PC-9 (cell line): ENCODE measurements at regions not wholly inside any gene's neighbourhood (a gene's known extent, or its start where the extent isn't known, plus 50 kb on each side); places are given as distances from the start of the nearest gene placed in this dataset.

ENCODE experiments used
- BruUV-seq: library from RNA; stranded (reverse); fragments of 400-500 nt; replicated peaks from 2 replicates; lab custom pipeline; 2021; lab: Mats Ljungman, UMichigan
- CTCF ChIA-PET: fragments of 300-600 bp; sonication (Branson Sonifier 250); formaldehyde crosslinking; loops from one replicate; lab custom pipeline; 2022; ENCODE audit warnings: antibody characterized with exemption; lab: Charles Lee
- POLR2A ChIA-PET: fragments of 300-600 bp; sonication (Branson Sonifier 250); formaldehyde crosslinking; loops from one replicate; lab custom pipeline; 2022; ENCODE audit warnings: antibody characterized with exemption; ENCODE audit not compliant: unreplicated experiment; lab: Charles Lee
- DNase-seq, 2 experiments: peaks; one replicate each; pipeline versions ENCODE4 v3.0.0 to v3.0.0-alpha.2; 2015 to 2022; ENCODE audit warnings: mixed read lengths in 1 of 2
- H2AFZ ChIP-seq: fragments of 200-600 bp; sonication (generic); 2 replicates; pipeline ENCODE4 v1.8.1; 2017; ENCODE audit warnings: antibody characterized with exemption
- H3F3A ChIP-seq: fragments of 200-600 bp; sonication (generic); 2 replicates; pipeline ENCODE4 v1.8.1; 2017; ENCODE audit warnings: antibody characterized with exemption, mild to moderate bottlenecking, low read depth; ENCODE audit not compliant: insufficient read depth
- H3K27ac ChIP-seq: fragments of 200-600 bp; sonication (generic); 2 replicates; pipeline ENCODE4 v1.6.1; 2016; ENCODE audit warnings: mixed run types
- H3K27me3 ChIP-seq: fragments of 200-600 bp; sonication (generic); 2 replicates; pipeline ENCODE4 v1.6.1; 2016; ENCODE audit warnings: low read depth, mixed run types; ENCODE audit not compliant: insufficient read depth
- H3K36me3 ChIP-seq: fragments of 200-600 bp; sonication (generic); 2 replicates; pipeline ENCODE4 v1.6.1; 2016; ENCODE audit warnings: low read depth, mixed run types
- H3K4me1 ChIP-seq: fragments of 200-600 bp; sonication (generic); replicated peaks from 2 replicates; pipeline ENCODE4 v1.6.1; 2016; ENCODE audit warnings: mixed run types; ENCODE audit not compliant: insufficient read depth
- H3K4me2 ChIP-seq: fragments of 200-600 bp; sonication (generic); 2 replicates; pipeline ENCODE4 v1.6.1; 2017; ENCODE audit warnings: mixed run types
- H3K4me3 ChIP-seq: fragments of 200-600 bp; sonication (generic); 2 replicates; pipeline ENCODE4 v1.6.1; 2016; ENCODE audit warnings: mixed run types
- H3K79me2 ChIP-seq: fragments of 200-600 bp; sonication (generic); 2 replicates; pipeline ENCODE4 v1.6.1; 2017; ENCODE audit warnings: low read depth, mixed run types
- H3K9me2 ChIP-seq: fragments of 200-600 bp; sonication (generic); 2 replicates; pipeline ENCODE4 v1.8.1; 2017; ENCODE audit warnings: mild to moderate bottlenecking; ENCODE audit not compliant: insufficient read depth
- H3K9me3 ChIP-seq: fragments of 200-600 bp; sonication (generic); 2 replicates; pipeline ENCODE4 v1.8.1; 2016; ENCODE audit warnings: low read depth; ENCODE audit not compliant: insufficient read depth
- H4K20me1 ChIP-seq: fragments of 200-600 bp; sonication (generic); 2 replicates; pipeline ENCODE4 v1.8.1; 2017; ENCODE audit not compliant: insufficient read depth
- EZH2 ChIP-seq: fragments of 200-600 bp; sonication (generic); IDR thresholded peaks from 2 replicates; pipeline ENCODE4 v1.8.0; 2017; ENCODE audit warnings: antibody characterized with exemption, low read depth
- intact Hi-C: fragments of 100-400 bp; cut with micrococcal nuclease; formaldehyde crosslinking; loops from one replicate; pipeline ENCODE4 v1.10.0; 2022; ENCODE audit not compliant: unreplicated experiment
- TF ChIP-seq, protein P1 (sequence below): fragments of 200-600 bp; sonication (generic); conservative IDR thresholded peaks from 2 replicates; pipeline ENCODE4 v1.6.1; 2017; ENCODE audit warnings: mixed run types, antibody characterized with exemption, mild to moderate bottlenecking, moderate library complexity

DNA sequence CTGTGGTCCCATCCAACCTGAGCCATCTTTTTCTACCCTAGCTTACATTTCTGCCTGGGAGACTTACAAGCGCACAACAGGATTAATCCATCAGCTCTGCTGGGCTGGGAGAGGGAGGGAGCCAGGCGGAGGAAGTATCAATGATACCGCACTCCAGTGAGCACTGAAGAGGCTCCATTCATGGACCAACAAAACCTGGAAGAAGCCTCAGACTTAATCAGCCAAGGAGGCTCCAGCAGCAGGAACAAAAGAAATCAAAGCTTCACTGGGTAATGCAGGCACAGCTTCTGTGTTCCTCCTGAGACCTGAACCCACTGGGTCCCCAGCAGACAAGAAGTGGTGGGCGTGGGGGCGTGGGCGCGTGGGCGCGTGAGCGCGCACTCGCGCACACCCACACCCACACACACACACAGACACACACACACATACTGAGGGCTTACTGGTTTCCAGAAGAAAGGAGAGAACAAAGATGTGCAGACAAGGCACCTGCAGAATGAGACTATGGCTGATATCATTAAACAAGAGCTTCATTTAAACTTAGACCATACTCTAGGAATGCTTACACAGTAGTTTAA, 87.0 kb upstream of the BOC start:
- no peak overlapping the region for H3K27ac ChIP-seq
- TF ChIP-seq, protein P1, sequence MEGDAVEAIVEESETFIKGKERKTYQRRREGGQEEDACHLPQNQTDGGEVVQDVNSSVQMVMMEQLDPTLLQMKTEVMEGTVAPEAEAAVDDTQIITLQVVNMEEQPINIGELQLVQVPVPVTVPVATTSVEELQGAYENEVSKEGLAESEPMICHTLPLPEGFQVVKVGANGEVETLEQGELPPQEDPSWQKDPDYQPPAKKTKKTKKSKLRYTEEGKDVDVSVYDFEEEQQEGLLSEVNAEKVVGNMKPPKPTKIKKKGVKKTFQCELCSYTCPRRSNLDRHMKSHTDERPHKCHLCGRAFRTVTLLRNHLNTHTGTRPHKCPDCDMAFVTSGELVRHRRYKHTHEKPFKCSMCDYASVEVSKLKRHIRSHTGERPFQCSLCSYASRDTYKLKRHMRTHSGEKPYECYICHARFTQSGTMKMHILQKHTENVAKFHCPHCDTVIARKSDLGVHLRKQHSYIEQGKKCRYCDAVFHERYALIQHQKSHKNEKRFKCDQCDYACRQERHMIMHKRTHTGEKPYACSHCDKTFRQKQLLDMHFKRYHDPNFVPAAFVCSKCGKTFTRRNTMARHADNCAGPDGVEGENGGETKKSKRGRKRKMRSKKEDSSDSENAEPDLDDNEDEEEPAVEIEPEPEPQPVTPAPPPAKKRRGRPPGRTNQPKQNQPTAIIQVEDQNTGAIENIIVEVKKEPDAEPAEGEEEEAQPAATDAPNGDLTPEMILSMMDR: no peak
- no peak for TF ChIP-seq EZH2
- no peaks in the 10 kb centered on the region for H3K9me3 ChIP-seq
- H3K79me2 ChIP-seq: no peaks in the 10 kb centered on the region
- no peaks in the 10 kb centered on the region for H4K20me1 ChIP-seq
- CTCF ChIA-PET: no interaction called here
- H3K9me2 ChIP-seq: no peaks in the 10 kb centered on the region
- H3K27me3 ChIP-seq: no peaks in the 10 kb centered on the region
- no peak overlapping the region for H3K4me2 ChIP-seq
- intact Hi-C loops: no loop called here
- no peaks in the 10 kb centered on the region for H3K36me3 ChIP-seq
- DNase-seq: no peak
- no peaks in the 10 kb centered on the region for H3F3A ChIP-seq
- no TSS peak for BruUV-seq
- no peaks in the 10 kb centered on the region for H3K4me1 ChIP-seq
- POLR2A ChIA-PET: no interaction called here
- no peak overlapping the region for H2AFZ ChIP-seq
- no peak overlapping the region for H3K4me3 ChIP-seq

DNA sequence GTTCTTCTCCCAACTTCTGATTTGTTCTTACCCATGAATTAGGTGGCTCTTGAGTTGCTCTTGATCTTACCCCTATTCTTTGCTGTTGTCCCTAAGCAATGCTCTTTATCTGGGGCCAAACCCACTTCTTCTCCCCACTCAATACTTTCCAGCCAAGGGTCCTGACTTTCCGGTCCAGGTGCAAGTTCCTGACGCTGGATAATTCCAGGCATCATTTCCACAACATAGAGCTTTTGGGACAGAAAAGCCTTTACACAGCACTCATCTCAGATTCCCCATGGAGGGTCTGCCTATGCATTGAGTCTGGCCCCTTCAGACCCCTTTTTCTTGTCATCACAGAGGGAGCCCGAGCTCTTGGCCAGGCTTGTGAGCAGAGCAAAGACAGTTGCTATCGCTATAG, 85.4 kb upstream of the BOC start:
- no peak overlapping the region for H2AFZ ChIP-seq
- H3K4me1 ChIP-seq: no peaks in the 10 kb centered on the region
- H3K9me2 ChIP-seq: no peaks in the 10 kb centered on the region
- H4K20me1 ChIP-seq: no peaks in the 10 kb centered on the region
- no peaks in the 10 kb centered on the region for H3K9me3 ChIP-seq
- no peaks in the 10 kb centered on the region for H3K27me3 ChIP-seq
- H3K79me2 ChIP-seq: no peaks in the 10 kb centered on the region
- TF ChIP-seq EZH2: no peak
- TF ChIP-seq, protein P1: no peak
- H3K36me3 ChIP-seq: no peaks in the 10 kb centered on the region
- POLR2A ChIA-PET: no interaction called here
- CTCF ChIA-PET: no interaction called here
- H3K4me3 ChIP-seq: no peak overlapping the region
- no peaks in the 10 kb centered on the region for H3F3A ChIP-seq
- DNase-seq: no peak
- BruUV-seq: no TSS peak
- no peak overlapping the region for H3K4me2 ChIP-seq
- intact Hi-C loops: no loop called here
- no peak overlapping the region for H3K27ac ChIP-seq

DNA sequence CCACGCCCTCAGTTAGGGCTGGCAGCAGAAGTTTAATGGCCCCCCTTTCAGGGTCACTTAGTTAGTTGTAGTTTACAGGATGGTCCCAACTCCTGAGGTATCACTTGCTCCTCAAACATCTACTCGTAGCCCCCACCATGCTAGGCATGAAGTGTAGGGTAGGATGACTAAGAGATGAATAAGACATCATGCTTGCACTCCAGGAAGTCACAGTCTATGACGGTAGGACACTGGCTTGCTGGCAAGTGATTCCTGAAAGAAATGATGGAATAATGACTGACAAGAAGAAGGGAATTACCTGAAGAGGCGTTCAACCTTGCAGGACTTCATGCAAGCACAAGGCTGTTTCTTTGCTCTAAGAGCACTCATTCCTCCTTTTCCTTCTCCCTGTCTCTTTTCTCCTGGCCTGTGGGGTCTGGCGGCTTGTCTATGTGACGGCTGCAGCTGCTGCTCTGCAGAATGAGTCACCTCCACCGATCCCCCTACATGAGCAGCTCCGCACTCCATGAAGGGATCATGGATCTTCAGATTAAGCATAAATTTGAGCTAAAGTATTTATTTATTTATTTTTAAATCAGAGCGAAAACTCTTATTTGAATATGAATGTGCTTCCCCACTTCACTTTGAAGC, 82.9 kb upstream of the BOC start:
- no peak overlapping the region for H3K4me2 ChIP-seq
- CTCF ChIA-PET: interaction anchor here (0.6 kb wide), 1 partner anchor 297 kb away, joined by 3 read pairs; no protein-coding TSS in a partner anchor

More for the DNA sequence above, 82.9 kb upstream of the BOC start:
- TF ChIP-seq, protein P1: no peak
- TF ChIP-seq EZH2: no peak
- Histone ChIP-seq H3K79me2 (no peaks in the 10 kb centered on the region), H3K36me3 (no peaks in the 10 kb centered on the region), H3K27ac (no peak overlapping the region), H3K9me2 (no peaks in the 10 kb centered on the region), H3K9me3 (no peaks in the 10 kb centered on the region), H3K4me3 (no peak overlapping the region), H2AFZ (no peak overlapping the region), H4K20me1 (no peaks in the 10 kb centered on the region), H3K27me3 (no peaks in the 10 kb centered on the region), H3K4me1 (no peaks in the 10 kb centered on the region), H3F3A (no peaks in the 10 kb centered on the region)
- DNase-seq: no peak
- no TSS peak for BruUV-seq
- intact Hi-C loops: loop anchor here (1.0 kb wide), 1 partner anchor 17 kb away; no protein-coding TSS in a partner anchor
- POLR2A ChIA-PET: interaction anchor here (0.6 kb wide), 1 partner anchor 120 kb away, joined by 3 read pairs; no protein-coding TSS in a partner anchor
